Neuronal stem cell (in vitro differentiated cells): ENCODE measurements at regions not wholly inside any gene's neighbourhood (a gene's known extent, or its start where the extent isn't known, plus 50 kb on each side); places are given as distances from the start of the nearest gene placed in this dataset.

ENCODE experiments used
- DNase-seq: peaks from one replicate; pipeline ENCODE4 v3.0.0-alpha.2; 2013; ENCODE audit warnings: low spot score
- H2AFZ ChIP-seq: one replicate; pipeline ENCODE4 v1.6.1; 2013; ENCODE audit warnings: mild to moderate bottlenecking, low read length, inconsistent platforms
- H2AK5ac ChIP-seq: 2 replicates; pipeline ENCODE4 v1.6.1; 2013; ENCODE audit warnings: low read depth, mild to moderate bottlenecking, inconsistent platforms, low read length, moderate library complexity, mixed read lengths
- H2BK120ac ChIP-seq: 2 replicates; pipeline ENCODE4 v1.6.1; 2013; ENCODE audit warnings: low read depth, mild to moderate bottlenecking, inconsistent platforms, low read length, moderate library complexity, mixed read lengths
- H2BK12ac ChIP-seq: one replicate; pipeline ENCODE4 v1.6.1; 2013; ENCODE audit warnings: low read length, inconsistent platforms
- H2BK15ac ChIP-seq: 2 replicates; pipeline ENCODE4 v1.6.1; 2013; ENCODE audit warnings: mild to moderate bottlenecking, low read length, inconsistent platforms, mixed read lengths
- H2BK5ac ChIP-seq: one replicate; pipeline ENCODE4 v1.6.1; 2013; ENCODE audit warnings: inconsistent platforms, mild to moderate bottlenecking, low read length, moderate library complexity
- H3K14ac ChIP-seq: one replicate; pipeline ENCODE4 v1.6.1; 2013; ENCODE audit warnings: low read length, inconsistent platforms
- H3K18ac ChIP-seq: 2 replicates; pipeline ENCODE4 v1.6.1; 2013; ENCODE audit warnings: low read length, inconsistent platforms
- H3K23ac ChIP-seq: 2 replicates; pipeline ENCODE4 v1.6.1; 2013; ENCODE audit warnings: low read depth, mild to moderate bottlenecking, mixed read lengths, low read length, inconsistent platforms; ENCODE audit not compliant: poor library complexity
- H3K27ac ChIP-seq: replicated peaks from 3 replicates; pipeline ENCODE4 v1.5.1; 2013; ENCODE audit warnings: low read length, inconsistent platforms
- H3K27me3 ChIP-seq, 3 experiments: 2 replicates each; pipeline ENCODE4 v1.6.1; 2013; ENCODE audit warnings: low read length in 3 of 3, mild to moderate bottlenecking in 2 of 3, inconsistent platforms in 1 of 3, low read depth in 1 of 3, mixed read lengths in 1 of 3, moderate library complexity in 1 of 3; ENCODE audit not compliant: control insufficient read depth in 3 of 3, insufficient read depth in 3 of 3
- H3K36me3 ChIP-seq, 2 donors: replicated peaks in 1 of 2; 2 replicates each; pipeline ENCODE4 v1.6.1; 2013; ENCODE audit warnings: low read length in 2 of 2; ENCODE audit not compliant: control insufficient read depth in 2 of 2, insufficient read depth in 2 of 2
- H3K4ac ChIP-seq: 2 replicates; pipeline ENCODE4 v1.6.1; 2013; ENCODE audit warnings: inconsistent platforms, mild to moderate bottlenecking, low read length, moderate library complexity
- H3K4me1 ChIP-seq, 2 donors: 1 replicate in 1 of 2; 2 replicates in 1 of 2; pipeline ENCODE4 v1.6.1; 2013; ENCODE audit warnings: low read length in 2 of 2, low read depth in 1 of 2; ENCODE audit not compliant: control insufficient read depth in 2 of 2, insufficient read depth in 1 of 2
- H3K4me2 ChIP-seq: one replicate; pipeline ENCODE4 v1.6.1; 2013; ENCODE audit warnings: mild to moderate bottlenecking, low read length, inconsistent platforms; ENCODE audit not compliant: insufficient read depth, poor library complexity, severe bottlenecking
- H3K4me3 ChIP-seq, 2 donors: 2 replicates each; pipeline ENCODE4 v1.5.1; 2013; ENCODE audit warnings: low read length in 2 of 2, mild to moderate bottlenecking in 2 of 2, inconsistent platforms in 1 of 2, moderate library complexity in 1 of 2
- H3K79me1 ChIP-seq: one replicate; pipeline ENCODE4 v1.6.1; 2013; ENCODE audit warnings: low read depth, mild to moderate bottlenecking, inconsistent platforms, low read length, moderate library complexity
- H3K9ac ChIP-seq: one replicate; pipeline ENCODE4 v1.6.1; 2013; ENCODE audit warnings: mild to moderate bottlenecking, low read depth, low read length, inconsistent platforms; ENCODE audit not compliant: poor library complexity
- H3K9me3 ChIP-seq, 2 donors: replicated peaks in 1 of 2; 2 replicates each; pipeline versions ENCODE3 to v1.6.1; 2013; ENCODE audit warnings: low read length in 2 of 2, mild to moderate bottlenecking in 2 of 2, inconsistent platforms in 1 of 2, low read depth in 1 of 2, mixed read lengths in 1 of 2, moderate library complexity in 1 of 2; ENCODE audit not compliant: control insufficient read depth in 2 of 2, insufficient read depth in 1 of 2
- H4K8ac ChIP-seq: one replicate; pipeline ENCODE4 v1.6.1; 2013; ENCODE audit warnings: low read depth, mild to moderate bottlenecking, inconsistent platforms, low read length, moderate library complexity
- H4K91ac ChIP-seq: one replicate; pipeline ENCODE4 v1.6.1; 2013; ENCODE audit warnings: low read length, low read depth, mild to moderate bottlenecking, inconsistent platforms; ENCODE audit not compliant: poor library complexity
- WGBS, 2 donors: extraction: QIAGEN DNeasy Blood & Tissue Kit; methylation state at CpG; one replicate each; pipeline ENCODE4 v1.1.7; 2013; ENCODE audit warnings: missing lambda C conversion rate in 2 of 2, mixed read lengths in 1 of 2; ENCODE audit not compliant: insufficient read length in 2 of 2, insufficient replicate concordance in 1 of 2; ENCODE audit errors: extremely low coverage in 2 of 2; 5-methylcytosine and 5-hydroxymethylcytosine counted together

DNA sequence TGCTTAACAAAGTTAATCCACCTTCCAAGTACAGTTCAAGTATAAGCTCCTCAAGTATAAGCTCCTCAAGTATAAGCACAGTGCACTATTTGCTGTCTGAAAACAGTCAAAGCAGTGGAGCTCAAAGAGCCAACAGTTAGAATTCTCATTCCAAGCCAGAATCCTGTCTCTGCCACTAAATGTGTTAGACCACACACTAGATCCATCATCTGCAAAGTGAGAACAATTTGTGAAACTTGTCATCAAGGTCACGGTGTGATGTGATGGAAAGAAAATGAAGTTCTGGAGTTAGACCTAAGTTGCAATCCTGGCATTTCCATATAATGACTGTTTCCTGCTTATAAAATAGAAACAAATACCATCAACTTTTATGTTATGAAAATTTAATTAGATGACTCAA lies 602.5 kb downstream of the TNS3 start:
- Histone ChIP-seq H2AFZ (no peak overlapping the region), H2AK5ac (no peak overlapping the region), H2BK15ac (no peak overlapping the region), H3K27ac (no peak overlapping the region), H3K14ac (no peak overlapping the region), H4K91ac (no peak overlapping the region), H3K9ac (no peak overlapping the region), H2BK5ac (no peak overlapping the region), H2BK12ac (no peak overlapping the region), H3K23ac (no peak overlapping the region), H2BK120ac (no peak overlapping the region), H3K4ac (no peak overlapping the region), H3K18ac (no peak overlapping the region), H3K4me3 (no peak overlapping the region), H3K27me3 (no peaks in the 10 kb centered on the region), H3K4me1 (peaks cover 0 to 13% of the 10 kb centered on the region in 2 donors), H3K79me1 (no peaks in the 10 kb centered on the region), H3K4me2 (no peak overlapping the region), H4K8ac (no peak overlapping the region), H3K9me3 (peaks cover 0 to 3% of the 10 kb centered on the region in 2 donors), H3K36me3 (no peaks in the 10 kb centered on the region)
- no peak for DNase-seq
- WGBS, 2 donors, result no CpG with 5 or more reads among the region's 1 CpG

DNA sequence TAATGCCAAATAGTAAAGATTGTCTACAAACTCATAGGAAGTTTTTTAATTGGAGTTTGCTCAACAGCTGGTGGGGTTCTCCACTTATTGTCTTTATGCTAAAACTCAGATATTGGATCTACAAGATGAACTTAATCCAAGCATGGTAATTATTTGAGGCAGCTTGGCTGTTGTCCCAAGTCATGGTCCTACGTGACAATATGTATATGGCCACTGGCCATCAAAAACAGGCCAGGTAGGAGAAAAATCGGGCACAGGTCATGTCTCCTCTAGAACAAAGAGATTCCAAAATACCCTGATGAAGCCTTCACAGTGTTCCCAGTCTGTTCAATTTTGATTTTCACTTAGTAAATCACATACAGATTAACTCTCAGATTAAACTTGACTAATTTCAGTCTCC lies 606.4 kb downstream of the TNS3 start:
- Histone ChIP-seq H4K91ac (no peak overlapping the region), H3K4ac (no peak overlapping the region), H3K18ac (no peak overlapping the region), H2AFZ (no peak overlapping the region), H3K9ac (no peak overlapping the region), H3K23ac (no peak overlapping the region), H2AK5ac (no peak overlapping the region), H3K14ac (no peak overlapping the region), H3K36me3 (no peaks in the 10 kb centered on the region), H3K4me2 (no peak overlapping the region), H3K4me1 (peaks cover 0 to 2% of the 10 kb centered on the region in 2 donors), H4K8ac (no peak overlapping the region), H2BK15ac (no peak overlapping the region), H2BK5ac (no peak overlapping the region), H3K27me3 (no peaks in the 10 kb centered on the region), H2BK12ac (no peak overlapping the region), H3K9me3 (peaks cover 0 to 3% of the 10 kb centered on the region in 2 donors), H2BK120ac (no peak overlapping the region), H3K79me1 (no peaks in the 10 kb centered on the region), H3K27ac (no peak overlapping the region), H3K4me3 (no peak overlapping the region)
- no peak for DNase-seq
- WGBS, 2 donors, result no CpG with 5 or more reads among the region's 2 CpGs

GRCh38 chr7:46972205-46972604 lies 609.7 kb downstream of the TNS3 start:
- Histone ChIP-seq H3K79me1 (no peaks in the 10 kb centered on the region), H3K4me1 (peaks cover 0 to 9% of the 10 kb centered on the region in 2 donors), H4K91ac (no peak overlapping the region), H3K36me3 (no peaks in the 10 kb centered on the region), H3K27ac (no peak overlapping the region), H2BK120ac (no peak overlapping the region), H3K4me3 (no peak overlapping the region), H2AK5ac (no peak overlapping the region), H2BK12ac (no peak overlapping the region), H3K4me2 (no peak overlapping the region), H2AFZ (no peak overlapping the region), H3K4ac (no peak overlapping the region), H3K18ac (no peak overlapping the region), H3K14ac (no peak overlapping the region), H3K23ac (no peak overlapping the region), H3K27me3 (no peaks in the 10 kb centered on the region), H3K9me3 (no peaks in the 10 kb centered on the region), H2BK15ac (no peak overlapping the region), H3K9ac (no peak overlapping the region), H4K8ac (no peak overlapping the region), H2BK5ac (no peak overlapping the region)
- no CpG with 5 or more reads among the region's 3 CpGs for WGBS, 2 donors
- no peak for DNase-seq

GRCh38 chr7:46970476-46970875 lies 611.4 kb downstream of the TNS3 start:
- Histone ChIP-seq H4K8ac (no peak overlapping the region), H2BK12ac (no peak overlapping the region), H3K4me3 (no peak overlapping the region), H3K4ac (no peak overlapping the region), H3K27ac (no peak overlapping the region), H3K9me3 (no peaks in the 10 kb centered on the region), H3K14ac (no peak overlapping the region), H3K27me3 (no peaks in the 10 kb centered on the region), H3K79me1 (no peaks in the 10 kb centered on the region), H3K18ac (no peak overlapping the region), H2BK5ac (no peak overlapping the region), H3K9ac (no peak overlapping the region), H4K91ac (no peak overlapping the region), H3K4me1 (peaks cover 0 to 9% of the 10 kb centered on the region in 2 donors), H2AFZ (peak overlapping the region; percentile 2), H2BK15ac (no peak overlapping the region), H2AK5ac (no peak overlapping the region), H3K4me2 (no peak overlapping the region), H3K23ac (no peak overlapping the region), H2BK120ac (no peak overlapping the region), H3K36me3 (no peaks in the 10 kb centered on the region)
- WGBS, 2 donors, result no CpG with 5 or more reads among the region's 1 CpG
- no peak for DNase-seq
